Stomach (tissue), 4 donors: ENCODE measurements at regions not wholly inside any gene's neighbourhood (a gene's known extent, or its start where the extent isn't known, plus 50 kb on each side); places are given as distances from the start of the nearest gene placed in this dataset.

Experiments used
- POLR2A ChIP-seq, 4 donors: fragments of 450-650 bp; IDR thresholded peaks; one replicate each; pipeline ENCODE4 v1.6.1; 2016; ENCODE audit warnings: antibody characterized with exemption in 4 of 4, control low read depth in 2 of 4, mild to moderate bottlenecking in 1 of 4, moderate library complexity in 1 of 4
- POLR2AphosphoS5 ChIP-seq, 3 donors: sonication (generic); formaldehyde crosslinking; IDR thresholded peaks; one replicate each; pipeline ENCODE4 v1.6.1; 2016; ENCODE audit warnings: antibody characterized with exemption in 3 of 3
- TF ChIP-seq, protein P1 (sequence below), 7 experiments: fragments of 450-650 bp in 4 of 7; fragments of 200-600 bp in 3 of 7; sonication (generic) in 3 of 7; IDR thresholded peaks; one replicate each; pipeline ENCODE4 v1.5.1; 2016 to 2019; ENCODE audit warnings: antibody characterized with exemption in 7 of 7, control low read depth in 2 of 7, mild to moderate bottlenecking in 1 of 7

DNA sequence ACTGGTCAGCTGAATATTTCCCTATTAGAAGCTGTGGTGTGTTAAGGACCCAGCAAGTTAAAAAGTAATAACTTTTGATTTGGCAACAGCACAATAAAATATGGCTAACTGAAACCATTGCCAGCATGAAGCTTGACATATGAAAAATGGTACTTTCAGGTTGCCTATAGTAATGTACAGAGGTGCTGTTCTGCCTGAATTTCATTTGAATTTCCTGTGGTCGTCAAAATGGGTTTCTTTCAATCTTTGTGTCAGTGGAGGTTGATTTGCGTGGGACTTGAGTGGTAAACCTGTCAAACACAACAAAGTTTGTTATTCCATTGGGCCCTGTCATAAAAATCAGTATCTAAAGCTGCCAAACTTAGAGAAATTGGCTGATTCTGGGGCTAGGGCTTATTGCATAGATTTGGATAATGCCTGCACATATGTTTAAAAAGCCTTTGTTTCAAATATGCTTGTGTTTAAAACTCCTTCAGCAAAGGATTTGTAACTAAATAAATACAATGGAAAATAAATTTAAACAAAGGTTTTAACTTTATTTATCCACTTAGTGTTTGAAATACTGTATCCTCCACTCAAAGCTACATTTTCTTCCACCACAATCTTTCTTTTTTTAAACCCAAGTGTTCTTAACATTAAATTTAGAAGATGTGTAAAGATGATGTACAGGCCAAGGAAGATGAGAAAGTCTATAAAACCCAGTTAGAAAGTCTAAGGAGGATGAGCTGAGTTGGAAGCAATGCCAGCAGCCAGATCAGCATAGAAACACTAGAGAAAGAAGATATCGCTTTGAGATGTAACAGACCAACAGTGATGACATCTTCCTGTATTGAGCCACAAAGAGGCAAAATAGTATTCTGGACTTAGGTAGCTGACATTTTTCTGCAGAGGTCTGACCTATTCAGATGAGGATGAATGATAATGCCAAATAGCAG, 134.8 kb upstream of the GIMD1 start:
- TF ChIP-seq, protein P1, sequence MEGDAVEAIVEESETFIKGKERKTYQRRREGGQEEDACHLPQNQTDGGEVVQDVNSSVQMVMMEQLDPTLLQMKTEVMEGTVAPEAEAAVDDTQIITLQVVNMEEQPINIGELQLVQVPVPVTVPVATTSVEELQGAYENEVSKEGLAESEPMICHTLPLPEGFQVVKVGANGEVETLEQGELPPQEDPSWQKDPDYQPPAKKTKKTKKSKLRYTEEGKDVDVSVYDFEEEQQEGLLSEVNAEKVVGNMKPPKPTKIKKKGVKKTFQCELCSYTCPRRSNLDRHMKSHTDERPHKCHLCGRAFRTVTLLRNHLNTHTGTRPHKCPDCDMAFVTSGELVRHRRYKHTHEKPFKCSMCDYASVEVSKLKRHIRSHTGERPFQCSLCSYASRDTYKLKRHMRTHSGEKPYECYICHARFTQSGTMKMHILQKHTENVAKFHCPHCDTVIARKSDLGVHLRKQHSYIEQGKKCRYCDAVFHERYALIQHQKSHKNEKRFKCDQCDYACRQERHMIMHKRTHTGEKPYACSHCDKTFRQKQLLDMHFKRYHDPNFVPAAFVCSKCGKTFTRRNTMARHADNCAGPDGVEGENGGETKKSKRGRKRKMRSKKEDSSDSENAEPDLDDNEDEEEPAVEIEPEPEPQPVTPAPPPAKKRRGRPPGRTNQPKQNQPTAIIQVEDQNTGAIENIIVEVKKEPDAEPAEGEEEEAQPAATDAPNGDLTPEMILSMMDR (IDR thresholded peaks at IDR 0.05) = no peak
- no peak for TF ChIP-seq POLR2AphosphoS5 (IDR thresholded peaks at IDR 0.05)
- TF ChIP-seq POLR2A (IDR thresholded peaks at IDR 0.05) = no peak
